Naive B cell (primary cell): ENCODE measurements at regions not wholly inside any gene's neighbourhood (a gene's known extent, or its start where the extent isn't known, plus 50 kb on each side); places are given as distances from the start of the nearest gene placed in this dataset.

Experiments
- ATAC-seq, 2 donors: fragments of 150-1000 bp; cut with Tn5 transposase; 2 replicates each; pipeline ENCODE4 v1.10.0; 2021; ENCODE audit warnings: low read depth in 2 of 2, mild to moderate bottlenecking in 2 of 2, moderate library complexity in 2 of 2
- DNase-seq: peaks from one replicate; pipeline ENCODE4 v3.0.0; 2022
- H3K27ac Mint-ChIP-seq, 6 donors: one replicate each; pipeline ENCODE4 v1.8.0; 2020 to 2022; ENCODE audit warnings: mild to moderate bottlenecking in 6 of 6, mixed read lengths in 6 of 6, moderate library complexity in 5 of 6, inconsistent platforms in 2 of 6
- H3K27me3 Mint-ChIP-seq, 3 donors: one replicate each; pipeline ENCODE4 v1.8.0; 2021 to 2022; ENCODE audit warnings: mixed read lengths in 3 of 3, mild to moderate bottlenecking in 1 of 3
- H3K36me3 Mint-ChIP-seq, 2 donors: one replicate each; pipeline ENCODE4 v1.8.0; 2020 to 2022; ENCODE audit warnings: mixed read lengths in 2 of 2, inconsistent platforms in 1 of 2, mild to moderate bottlenecking in 1 of 2
- H3K4me1 Mint-ChIP-seq, 3 donors: one replicate each; pipeline ENCODE4 v1.8.0; 2020 to 2022; ENCODE audit warnings: mixed read lengths in 3 of 3, inconsistent platforms in 1 of 3, mild to moderate bottlenecking in 1 of 3, moderate library complexity in 1 of 3
- H3K4me3 Mint-ChIP-seq, 8 donors: one replicate each; pipeline ENCODE4 v1.8.0; 2020 to 2022; ENCODE audit warnings: mild to moderate bottlenecking in 8 of 8, mixed read lengths in 8 of 8, moderate library complexity in 8 of 8, inconsistent platforms in 2 of 8
- H3K9me3 Mint-ChIP-seq, 7 donors: one replicate each; pipeline ENCODE4 v1.8.0; 2020 to 2022; ENCODE audit warnings: mixed read lengths in 7 of 7, mild to moderate bottlenecking in 5 of 7, inconsistent platforms in 2 of 7, moderate library complexity in 1 of 7

- H3K4me3 Mint-ChIP-seq, result no peak overlapping the region
- DNase-seq, result no peak
- peaks cover 0 to 4% (median 0%) of the 10 kb centered on the region in 7 donors for H3K9me3 Mint-ChIP-seq
- H3K27ac Mint-ChIP-seq, result no peak overlapping the region
- H3K36me3 Mint-ChIP-seq, result no peaks in the 10 kb centered on the region
- H3K4me1 Mint-ChIP-seq, result no peaks in the 10 kb centered on the region
- no peak for ATAC-seq
- peaks cover 0 to 8% (median 0%) of the 10 kb centered on the region in 3 donors for H3K27me3 Mint-ChIP-seq
Measured at GRCh38 chr20:39909447-39909846, 779.6 kb downstream of the MAFB start.

GRCh38 chr20:39904476-39905112 is 784.4 kb downstream of the MAFB start:
- H3K4me3 Mint-ChIP-seq, result no peak overlapping the region
- no peaks in the 10 kb centered on the region for H3K36me3 Mint-ChIP-seq
- ATAC-seq (no peak), DNase-seq (no peak)
- peaks cover 0 to 4% (median 0%) of the 10 kb centered on the region in 7 donors for H3K9me3 Mint-ChIP-seq
- peaks cover 0 to 11% (median 0%) of the 10 kb centered on the region in 3 donors for H3K27me3 Mint-ChIP-seq
- no peak overlapping the region for H3K27ac Mint-ChIP-seq
- no peaks in the 10 kb centered on the region for H3K4me1 Mint-ChIP-seq

GRCh38 chr20:39903806-39904465 is 785.1 kb downstream of the MAFB start:
- no peak overlapping the region for H3K4me3 Mint-ChIP-seq

GRCh38 chr20:39899881-39900280 is 789.2 kb downstream of the MAFB start:
- Mint-ChIP-seq H3K27ac (no peak overlapping the region), H3K4me3 (no peak overlapping the region), H3K4me1 (no peaks in the 10 kb centered on the region), H3K9me3 (peaks cover 0 to 4% (median 0%) of the 10 kb centered on the region in 7 donors), H3K36me3 (no peaks in the 10 kb centered on the region), H3K27me3 (peaks cover 0 to 25% (median 9%) of the 10 kb centered on the region in 3 donors)
- DNase-seq (no peak), ATAC-seq (no peak)

More at GRCh38 chr20:39903806-39904465, 785.1 kb downstream of the MAFB start:
- DNase-seq (no peak), ATAC-seq (no peak)
- H3K4me1 Mint-ChIP-seq, result no peaks in the 10 kb centered on the region
- H3K9me3 Mint-ChIP-seq, result peaks cover 0 to 4% (median 0%) of the 10 kb centered on the region in 7 donors
- H3K36me3 Mint-ChIP-seq, result no peaks in the 10 kb centered on the region
- no peak overlapping the region for H3K27ac Mint-ChIP-seq
- peaks cover 0 to 15% (median 0%) of the 10 kb centered on the region in 3 donors for H3K27me3 Mint-ChIP-seq

- H3K27ac Mint-ChIP-seq, result no peak overlapping the region
- no peak for ATAC-seq
- H3K4me3 Mint-ChIP-seq, result no peak overlapping the region
- peaks cover 0 to 1% (median 0%) of the 10 kb centered on the region in 7 donors for H3K9me3 Mint-ChIP-seq
- H3K36me3 Mint-ChIP-seq, result no peaks in the 10 kb centered on the region
- peaks cover 0 to 25% (median 11%) of the 10 kb centered on the region in 3 donors for H3K27me3 Mint-ChIP-seq
- DNase-seq, result no peak
- H3K4me1 Mint-ChIP-seq, result no peaks in the 10 kb centered on the region
Measured at GRCh38 chr20:39898467-39898852, 790.6 kb downstream of the MAFB start.

- no peaks in the 10 kb centered on the region for H3K4me1 Mint-ChIP-seq
- H3K27me3 Mint-ChIP-seq, result peaks cover 0 to 25% (median 11%) of the 10 kb centered on the region in 3 donors
- peaks cover 0 to 1% (median 0%) of the 10 kb centered on the region in 7 donors for H3K9me3 Mint-ChIP-seq
- H3K27ac Mint-ChIP-seq, result no peak overlapping the region
- no peak for ATAC-seq
- no peak overlapping the region for H3K4me3 Mint-ChIP-seq
- DNase-seq, result no peak
- no peaks in the 10 kb centered on the region for H3K36me3 Mint-ChIP-seq
Measured at GRCh38 chr20:39897781-39898466, 791.1 kb downstream of the MAFB start.

GRCh38 chr20:39897058-39897457 is 792.0 kb downstream of the MAFB start:
- Mint-ChIP-seq H3K9me3 (peaks cover 0 to 1% (median 0%) of the 10 kb centered on the region in 7 donors), H3K4me1 (no peaks in the 10 kb centered on the region), H3K27ac (no peak overlapping the region), H3K27me3 (peaks cover 0 to 25% (median 13%) of the 10 kb centered on the region in 3 donors), H3K36me3 (no peaks in the 10 kb centered on the region), H3K4me3 (no peak overlapping the region)
- ATAC-seq, result no peak
- no peak for DNase-seq

- no peaks in the 10 kb centered on the region for H3K4me1 Mint-ChIP-seq
- no peak overlapping the region for H3K4me3 Mint-ChIP-seq
- H3K27ac Mint-ChIP-seq, result no peak overlapping the region
Measured at GRCh38 chr20:39894067-39894466, 795.0 kb downstream of the MAFB start.

GRCh38 chr20:39893003-39893685 is 795.9 kb downstream of the MAFB start:
- H3K4me1 Mint-ChIP-seq, result no peaks in the 10 kb centered on the region
- H3K36me3 Mint-ChIP-seq, result no peaks in the 10 kb centered on the region
- no peak for ATAC-seq
- H3K9me3 Mint-ChIP-seq, result peaks cover 0 to 2% (median 0%) of the 10 kb centered on the region in 7 donors
- no peak overlapping the region for H3K4me3 Mint-ChIP-seq
- no peak overlapping the region for H3K27ac Mint-ChIP-seq
- no peak for DNase-seq
- H3K27me3 Mint-ChIP-seq, result peaks cover 0 to 18% (median 14%) of the 10 kb centered on the region in 3 donors

More at GRCh38 chr20:39894067-39894466, 795.0 kb downstream of the MAFB start:
- no peak for ATAC-seq
- Mint-ChIP-seq H3K36me3 (no peaks in the 10 kb centered on the region), H3K9me3 (peaks cover 0 to 2% (median 0%) of the 10 kb centered on the region in 7 donors), H3K27me3 (peaks cover 0 to 18% (median 18%) of the 10 kb centered on the region in 3 donors)
- DNase-seq, result no peak

- DNase-seq, result no peak
- H3K36me3 Mint-ChIP-seq, result no peaks in the 10 kb centered on the region
Measured at GRCh38 chr20:39890697-39891096, 798.3 kb downstream of the MAFB start.

GRCh38 chr20:39888310-39888709 is 800.7 kb downstream of the MAFB start:
- H3K9me3 Mint-ChIP-seq, result peaks cover 0 to 6% (median 0%) of the 10 kb centered on the region in 7 donors
- peak overlapping the region in 1 of 6 donors; percentile 3 for H3K27ac Mint-ChIP-seq
- H3K27me3 Mint-ChIP-seq, result peaks cover 0 to 12% (median 0%) of the 10 kb centered on the region in 3 donors

More at GRCh38 chr20:39890697-39891096, 798.3 kb downstream of the MAFB start:
- no peak for ATAC-seq
- peaks cover 0 to 15% (median 7%) of the 10 kb centered on the region in 3 donors for H3K27me3 Mint-ChIP-seq
- no peak overlapping the region for H3K4me3 Mint-ChIP-seq
- H3K9me3 Mint-ChIP-seq, result peaks cover 0 to 6% (median 0%) of the 10 kb centered on the region in 7 donors
- H3K27ac Mint-ChIP-seq, result no peak overlapping the region
- H3K4me1 Mint-ChIP-seq, result no peaks in the 10 kb centered on the region

GRCh38 chr20:39886650-39887190 is 802.3 kb downstream of the MAFB start:
- no peaks in the 10 kb centered on the region for H3K36me3 Mint-ChIP-seq
- H3K27ac Mint-ChIP-seq, result no peak overlapping the region
- H3K4me3 Mint-ChIP-seq, result no peak overlapping the region
- DNase-seq (no peak), ATAC-seq (no peak)
- no peaks in the 10 kb centered on the region for H3K4me1 Mint-ChIP-seq
- peaks cover 0 to 15% (median 4%) of the 10 kb centered on the region in 7 donors for H3K9me3 Mint-ChIP-seq
- peaks cover 0 to 7% (median 0%) of the 10 kb centered on the region in 3 donors for H3K27me3 Mint-ChIP-seq

More at GRCh38 chr20:39888310-39888709, 800.7 kb downstream of the MAFB start:
- DNase-seq (no peak), ATAC-seq (no peak)
- Mint-ChIP-seq H3K4me1 (no peaks in the 10 kb centered on the region), H3K4me3 (no peak overlapping the region), H3K36me3 (no peaks in the 10 kb centered on the region)
